GM21526 (cell line): ENCODE measurements at regions not wholly inside any gene's neighbourhood (a gene's known extent, or its start where the extent isn't known, plus 50 kb on each side); places are given as distances from the start of the nearest gene placed in this dataset.

Experiments used
- ATAC-seq: cut with Tn5 transposase; IDR thresholded peaks from one replicate; pipeline ENCODE4 v1.9.1; 2021; ENCODE audit warnings: moderate library complexity; ENCODE audit not compliant: unreplicated experiment, low FRiP score

DNA sequence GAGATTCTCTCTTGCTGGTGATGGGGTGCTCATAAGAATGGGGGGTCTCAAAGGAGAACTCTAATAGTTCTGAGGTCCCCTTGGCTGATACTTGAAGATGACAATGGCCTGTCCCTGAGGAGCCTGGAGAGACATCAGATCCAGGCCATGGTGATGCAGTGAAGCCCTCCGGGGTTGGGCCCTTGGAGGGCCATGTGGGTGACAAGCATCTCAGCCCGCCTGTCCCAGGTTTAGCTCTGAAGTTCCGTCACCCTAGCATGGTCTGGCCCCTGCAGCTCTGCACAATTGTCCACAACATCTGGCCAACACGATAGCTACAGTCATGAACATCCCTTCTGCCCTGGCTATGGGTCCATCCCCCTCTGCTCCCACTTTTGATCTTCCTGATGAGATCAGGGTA is 202.8 kb upstream of the HS6ST1 start:
- ATAC-seq = no peak

GRCh38 chr2:128522829-128523228 is 204.2 kb upstream of the HS6ST1 start:
- ATAC-seq = no peak

GRCh38 chr2:128523457-128523856 is 204.8 kb upstream of the HS6ST1 start:
- no peak for ATAC-seq

DNA sequence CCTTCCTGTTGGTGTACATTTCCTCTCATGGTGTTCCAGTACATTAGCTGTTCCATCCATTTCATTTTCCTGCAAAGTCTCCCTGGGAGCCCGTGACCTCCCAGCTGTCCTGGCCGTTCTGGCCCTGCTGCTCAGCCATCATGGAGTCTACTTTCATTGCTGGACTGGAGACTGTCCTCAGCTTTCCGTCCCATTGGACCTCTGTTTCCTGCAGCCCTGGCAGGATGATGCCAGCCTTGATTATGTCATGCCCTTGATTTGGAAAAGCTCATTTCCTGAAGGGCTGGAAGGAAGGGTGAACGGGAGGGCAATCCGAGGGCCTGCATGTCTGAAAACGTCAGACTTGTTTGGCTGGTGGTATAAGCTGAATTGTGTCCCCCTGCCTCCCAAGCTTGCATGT is 205.5 kb upstream of the HS6ST1 start:
- ATAC-seq = no peak

- ATAC-seq = no peak
These were observed 207.0 kb upstream of the HS6ST1 start for GRCh38 chr2:128525653-128526052.

GRCh38 chr2:128526455-128526976 is 207.8 kb upstream of the HS6ST1 start:
- no peak for ATAC-seq

DNA sequence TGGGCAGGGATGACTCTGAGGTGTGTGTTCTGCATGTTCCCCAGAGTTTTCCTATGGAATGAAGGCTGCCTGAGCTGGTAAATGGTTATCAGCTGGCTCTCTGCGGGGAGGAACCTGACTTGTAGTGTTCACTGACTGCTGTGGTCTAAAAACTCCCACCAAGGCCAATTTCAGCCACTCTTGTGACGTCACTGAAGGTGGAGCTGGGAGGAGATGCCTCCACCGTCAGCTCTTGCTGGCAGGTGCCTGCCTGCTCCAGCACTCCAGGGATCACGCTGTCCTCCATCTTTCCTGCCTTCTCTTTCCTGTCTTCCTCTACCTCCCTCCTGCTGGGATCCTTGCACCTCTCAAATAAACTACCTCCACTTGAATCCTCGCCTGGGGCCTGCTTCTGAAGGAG is 209.5 kb upstream of the HS6ST1 start:
- no peak for ATAC-seq

- ATAC-seq = no peak
These were observed 211.4 kb upstream of the HS6ST1 start for GRCh38 chr2:128530025-128530573.

DNA sequence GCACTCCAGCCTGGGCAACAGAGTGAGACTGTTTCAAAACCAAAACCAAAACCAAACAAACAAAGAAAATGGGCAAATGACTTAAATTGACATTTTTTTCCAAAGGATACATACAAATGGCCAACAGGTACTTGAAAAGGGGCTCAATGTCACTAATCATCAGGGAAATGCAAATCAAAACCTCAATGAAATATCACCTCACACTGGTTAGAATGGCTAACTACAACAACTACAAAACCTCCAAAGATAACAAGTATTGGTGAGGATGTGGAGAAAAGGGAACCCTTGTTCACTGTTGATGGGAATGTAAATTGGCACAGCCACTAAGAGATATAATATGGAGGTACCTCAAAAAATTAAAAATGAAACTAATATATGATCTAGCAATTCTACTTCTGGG is 213.2 kb upstream of the HS6ST1 start:
- no peak for ATAC-seq

DNA sequence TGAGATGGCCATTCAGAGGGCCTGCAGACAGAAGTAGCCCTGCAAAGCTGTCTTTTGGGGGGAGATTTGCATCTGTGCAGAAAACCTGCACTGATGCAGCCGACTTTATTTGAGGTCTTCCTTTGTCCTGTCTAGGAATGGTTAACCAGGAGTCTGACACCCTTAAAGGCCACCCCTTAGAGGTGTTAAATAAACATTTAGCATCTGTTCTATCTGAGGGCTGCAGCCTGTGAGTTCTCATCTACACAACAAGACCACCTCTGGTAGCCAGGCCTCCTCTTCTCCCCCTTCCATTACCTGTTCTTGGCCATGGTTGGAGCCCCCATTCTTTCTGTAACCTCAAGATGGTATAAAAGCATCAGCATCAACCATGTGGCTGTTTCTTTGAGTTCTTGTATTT is 214.4 kb upstream of the HS6ST1 start:
- ATAC-seq = no peak

- ATAC-seq = no peak
These were observed 216.2 kb upstream of the HS6ST1 start for GRCh38 chr2:128534688-128535392.

DNA sequence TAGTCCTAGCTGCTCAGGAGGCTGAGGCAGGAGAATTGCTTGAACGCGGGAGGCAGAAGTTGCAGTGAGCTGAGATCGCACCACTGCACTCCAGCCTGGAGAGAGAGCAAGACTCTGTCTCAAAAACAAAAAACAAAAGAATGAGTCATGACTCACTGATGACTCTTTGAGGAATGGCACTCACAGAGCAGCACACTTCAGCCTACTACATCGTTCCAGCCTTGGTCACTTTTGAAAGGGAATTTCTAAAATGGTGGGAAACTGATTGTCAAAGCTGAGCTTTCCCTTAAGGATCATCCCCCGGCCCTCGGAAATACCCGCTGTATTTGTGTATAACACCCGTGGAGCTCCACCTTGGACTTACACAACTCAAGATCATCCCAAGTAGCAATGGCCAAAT is 217.3 kb upstream of the HS6ST1 start:
- no peak for ATAC-seq

DNA sequence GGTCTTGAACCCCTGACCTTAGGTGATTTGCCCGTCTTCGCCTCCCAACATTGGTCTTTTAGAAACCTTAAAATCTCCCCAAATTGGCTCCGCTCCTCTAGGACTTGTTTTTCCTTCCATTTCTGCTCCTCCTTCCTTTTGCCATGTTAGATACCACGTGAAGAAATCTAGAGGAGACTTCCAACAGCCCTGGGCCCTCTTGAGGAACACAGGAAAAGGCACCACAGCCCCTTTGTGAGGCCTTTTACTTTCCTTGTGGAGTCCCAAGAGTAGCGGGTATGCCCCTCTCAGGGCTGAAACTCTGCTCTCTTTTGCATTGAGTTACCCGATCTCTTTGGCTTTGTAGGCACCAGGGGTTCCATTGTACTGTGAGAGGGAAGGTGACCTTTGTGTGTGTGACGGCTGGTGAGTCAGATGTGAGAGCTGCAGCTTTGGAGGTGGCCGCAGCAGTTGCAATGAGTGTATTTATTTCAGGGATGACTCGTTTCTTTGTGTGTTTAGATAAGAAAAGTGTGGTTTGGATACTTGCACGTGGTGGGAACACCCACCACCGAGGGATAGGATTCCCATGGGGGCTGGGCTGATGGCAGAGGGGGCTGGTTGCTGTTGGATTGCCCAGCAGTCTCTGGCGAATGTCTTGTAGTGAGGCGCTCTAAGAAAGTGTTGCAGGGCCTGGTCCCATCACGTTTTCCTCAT is 218.4 kb upstream of the HS6ST1 start:
- ATAC-seq = no peak

GRCh38 chr2:128537646-128538045 is 219.0 kb upstream of the HS6ST1 start:
- no peak for ATAC-seq

DNA sequence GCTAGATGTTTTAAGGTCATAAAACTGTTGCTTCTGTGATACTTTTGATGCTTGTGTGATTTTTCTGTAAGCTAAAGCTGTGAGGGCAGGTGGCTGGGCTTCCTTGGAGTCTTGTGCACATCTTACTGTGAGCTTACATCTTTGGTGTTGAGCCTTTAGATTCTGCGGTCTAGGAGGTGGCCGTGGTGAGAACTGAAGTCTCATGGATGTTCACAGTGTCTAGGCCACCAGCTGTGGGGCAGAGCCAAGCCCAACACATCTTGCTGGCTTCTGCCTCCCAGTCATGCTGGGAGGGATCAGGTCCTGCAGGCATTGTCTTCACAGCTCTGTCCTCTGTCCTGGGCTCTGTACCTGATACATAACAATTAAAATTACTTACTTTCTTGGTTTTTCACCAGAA is 219.7 kb upstream of the HS6ST1 start:
- ATAC-seq = no peak

DNA sequence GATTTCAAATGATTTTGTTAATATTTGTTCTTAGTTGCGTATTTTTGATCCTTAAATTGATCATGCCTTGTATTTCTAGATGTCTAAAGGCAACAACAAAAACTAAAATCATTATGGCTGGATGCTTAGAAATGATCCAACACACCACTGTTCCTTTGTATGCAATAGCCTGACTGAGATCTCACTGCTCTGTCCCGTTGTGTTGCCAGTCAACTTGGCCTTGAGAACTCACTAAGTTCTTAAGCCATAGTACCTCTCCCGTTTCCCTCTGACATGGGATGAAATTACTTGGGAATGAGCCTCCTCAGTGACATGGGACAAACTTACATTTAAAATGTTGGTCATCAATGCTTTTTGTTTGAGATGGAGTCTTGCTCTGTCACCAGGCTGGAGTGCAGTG is 222.0 kb upstream of the HS6ST1 start:
- no peak for ATAC-seq

DNA sequence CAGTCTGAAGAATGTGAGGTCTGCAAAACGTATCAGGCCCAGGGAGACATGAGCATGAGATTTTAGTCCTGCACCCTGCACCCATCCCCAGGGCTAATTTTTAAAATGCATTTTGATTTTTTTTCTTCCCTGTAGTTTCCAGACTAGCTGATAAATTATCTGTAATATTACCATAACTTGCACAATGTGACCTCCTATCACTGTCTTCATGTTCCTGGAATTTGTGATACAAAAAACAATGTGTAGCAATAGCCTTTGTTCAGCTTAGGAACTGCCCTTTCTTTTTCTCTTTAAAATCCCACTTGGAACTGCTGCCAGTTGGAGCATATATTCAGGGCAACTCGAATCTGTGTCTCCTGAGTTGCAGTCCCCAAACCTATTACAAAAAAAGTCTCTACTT is 222.8 kb upstream of the HS6ST1 start:
- ATAC-seq = no peak

GRCh38 chr2:128543036-128543435 is 224.4 kb upstream of the HS6ST1 start:
- ATAC-seq = no peak

- ATAC-seq = no peak
These were observed 225.0 kb upstream of the HS6ST1 start for GRCh38 chr2:128543646-128544045.

DNA sequence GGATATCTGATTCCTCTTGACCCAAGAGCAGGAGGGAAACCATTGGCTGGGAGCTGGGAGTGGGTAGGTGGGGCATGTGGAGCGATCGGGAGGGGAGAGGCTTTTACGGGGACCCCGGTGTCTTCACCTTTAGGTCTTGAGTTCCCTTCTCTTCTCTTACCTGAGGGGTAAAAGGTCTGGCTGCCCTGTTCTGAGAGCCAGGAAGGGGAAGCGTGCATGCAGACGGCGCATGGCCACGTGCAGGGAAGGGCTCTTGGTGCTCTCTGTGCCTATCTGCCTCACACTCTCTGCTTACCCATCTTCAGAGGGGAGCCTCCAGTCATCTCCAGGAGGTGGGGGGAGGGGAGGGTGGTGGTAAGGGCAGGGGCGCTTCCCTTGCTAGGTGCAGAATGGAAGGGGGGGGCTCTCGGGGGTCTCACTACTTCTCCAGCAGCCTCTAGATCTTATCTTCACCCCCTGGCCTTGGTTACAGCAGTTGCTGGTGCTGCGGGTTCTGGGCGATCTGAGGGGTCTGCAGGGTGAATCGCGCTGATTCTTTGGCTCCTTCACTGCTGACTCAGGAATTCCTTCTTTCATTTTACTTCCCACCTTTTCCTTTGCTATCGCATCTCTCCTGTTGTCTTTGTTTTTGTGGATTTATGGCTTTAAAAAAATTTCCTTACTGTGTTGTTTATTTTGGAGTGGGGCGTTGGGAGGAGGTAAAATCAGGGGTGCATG is 225.8 kb upstream of the HS6ST1 start:
- no peak for ATAC-seq

GRCh38 chr2:128545085-128545484 is 226.4 kb upstream of the HS6ST1 start:
- ATAC-seq = no peak
